T47D (cell line): ENCODE measurements at regions not wholly inside any gene's neighbourhood (a gene's known extent, or its start where the extent isn't known, plus 50 kb on each side); places are given as distances from the start of the nearest gene placed in this dataset.

Experiments
- DNase-seq, 2 experiments: peaks; one replicate each; pipeline versions ENCODE4 v3.0.0 to v3.0.0-alpha.2; 2011 to 2012; ENCODE audit warnings: low read depth in 1 of 2, low spot score in 1 of 2
- JUND ChIP-seq: IDR thresholded peaks from 2 replicates; pipeline ENCODE4 v1.6.1; 2012; ENCODE audit warnings: low read depth
- in situ Hi-C: cut with HindIII; loops from 2 replicates; pipeline ENCODE4 v1.10.0; 2016; ENCODE audit warnings: low sequenced_read_pairs, low pct_unique_long_range_greater_than_20kb

DNA sequence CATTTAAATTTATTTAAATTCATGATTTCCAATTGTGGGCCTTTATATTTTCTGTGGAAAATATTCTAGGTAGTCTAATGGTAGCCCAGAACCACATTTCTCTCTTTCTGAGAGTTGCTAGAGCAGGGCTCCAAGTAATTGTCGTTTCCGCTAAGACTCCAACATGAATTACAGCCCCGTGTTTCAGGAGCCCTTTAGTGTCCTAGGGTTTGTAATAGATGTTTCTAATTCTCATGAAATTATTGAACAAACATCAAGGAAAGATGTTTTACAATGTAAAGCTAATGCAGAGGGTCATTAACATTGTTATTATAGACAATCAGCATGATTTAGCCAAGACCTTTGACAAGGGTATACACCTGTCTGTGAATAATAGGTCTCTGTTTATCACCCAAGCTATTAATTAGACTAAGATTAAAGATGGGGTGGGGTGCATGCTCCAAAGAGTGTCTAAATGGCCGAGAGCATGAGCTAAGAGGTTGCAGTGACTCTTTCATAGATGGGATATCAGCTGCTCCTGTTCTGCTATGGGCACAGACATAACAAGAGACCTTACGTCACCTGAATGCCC, 81.8 kb upstream of the NTM start:
- in situ Hi-C loops = no loop called here
- no peak for DNase-seq
- TF ChIP-seq JUND = no peak

DNA sequence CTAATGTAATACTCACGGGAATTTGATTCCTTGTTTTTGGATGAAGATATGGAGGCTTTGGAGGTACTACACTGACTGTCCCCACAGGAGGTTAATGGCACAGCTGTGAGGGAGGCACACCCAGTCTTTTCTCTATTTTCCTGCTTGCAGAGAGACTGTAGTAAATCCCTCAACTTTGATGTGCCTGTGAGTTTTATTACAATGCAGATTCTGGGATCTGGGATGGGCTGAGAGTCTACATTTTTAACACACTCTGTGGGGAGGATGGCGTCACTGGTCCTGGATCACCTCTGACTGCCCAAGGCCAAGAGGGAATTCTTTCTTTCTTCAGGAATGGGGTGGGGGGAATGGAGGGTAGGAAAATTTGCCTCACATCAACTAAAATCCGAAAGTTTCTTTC, 80.2 kb upstream of the NTM start:
- no peak for DNase-seq
- no peak for TF ChIP-seq JUND
- in situ Hi-C loops = no loop called here

DNA sequence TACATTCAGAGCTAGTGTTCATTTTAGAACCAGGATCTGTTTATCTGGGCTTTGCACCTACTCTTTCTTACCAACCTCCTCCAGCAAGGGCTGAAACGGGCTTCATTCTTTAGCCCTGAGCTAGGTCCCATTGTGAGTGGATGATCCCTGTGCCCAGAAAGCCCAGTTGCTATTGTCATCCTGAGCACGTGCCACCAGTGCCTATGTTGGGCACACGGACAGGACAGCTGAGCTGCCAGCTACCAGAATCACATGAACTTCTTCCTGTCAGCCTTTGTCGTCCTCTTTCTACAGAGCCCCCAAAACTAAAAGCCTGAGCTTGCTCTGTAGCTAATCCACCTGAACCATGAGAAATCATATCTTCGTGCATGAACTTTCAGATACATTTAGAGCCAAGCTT, 74.4 kb upstream of the NTM start:
- in situ Hi-C loops = no loop called here

DNA sequence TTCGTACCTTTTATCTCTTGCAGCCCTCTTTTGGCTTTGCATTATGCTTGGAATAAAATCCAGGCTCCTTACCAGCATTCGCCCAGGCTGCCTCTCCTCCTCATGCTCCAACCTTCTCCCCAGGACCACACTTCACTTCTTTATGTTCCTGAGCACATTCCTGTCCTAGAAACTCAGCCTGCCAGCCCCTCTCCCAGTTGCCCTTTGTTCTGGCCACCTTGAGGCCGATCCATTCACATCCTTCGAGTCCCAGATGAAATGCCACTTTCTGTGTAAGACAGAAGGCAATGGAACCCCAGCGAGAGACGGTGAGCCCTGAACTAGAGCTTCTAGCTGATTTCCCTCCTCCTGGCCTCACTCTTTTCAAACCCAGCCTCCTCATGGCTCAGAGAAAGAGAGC, 73.0 kb upstream of the NTM start:
- TF ChIP-seq JUND = no peak
- DNase-seq = no peak
- in situ Hi-C loops = no loop called here

More for the DNA sequence above, 74.4 kb upstream of the NTM start:
- TF ChIP-seq JUND = no peak
- no peak for DNase-seq

DNA sequence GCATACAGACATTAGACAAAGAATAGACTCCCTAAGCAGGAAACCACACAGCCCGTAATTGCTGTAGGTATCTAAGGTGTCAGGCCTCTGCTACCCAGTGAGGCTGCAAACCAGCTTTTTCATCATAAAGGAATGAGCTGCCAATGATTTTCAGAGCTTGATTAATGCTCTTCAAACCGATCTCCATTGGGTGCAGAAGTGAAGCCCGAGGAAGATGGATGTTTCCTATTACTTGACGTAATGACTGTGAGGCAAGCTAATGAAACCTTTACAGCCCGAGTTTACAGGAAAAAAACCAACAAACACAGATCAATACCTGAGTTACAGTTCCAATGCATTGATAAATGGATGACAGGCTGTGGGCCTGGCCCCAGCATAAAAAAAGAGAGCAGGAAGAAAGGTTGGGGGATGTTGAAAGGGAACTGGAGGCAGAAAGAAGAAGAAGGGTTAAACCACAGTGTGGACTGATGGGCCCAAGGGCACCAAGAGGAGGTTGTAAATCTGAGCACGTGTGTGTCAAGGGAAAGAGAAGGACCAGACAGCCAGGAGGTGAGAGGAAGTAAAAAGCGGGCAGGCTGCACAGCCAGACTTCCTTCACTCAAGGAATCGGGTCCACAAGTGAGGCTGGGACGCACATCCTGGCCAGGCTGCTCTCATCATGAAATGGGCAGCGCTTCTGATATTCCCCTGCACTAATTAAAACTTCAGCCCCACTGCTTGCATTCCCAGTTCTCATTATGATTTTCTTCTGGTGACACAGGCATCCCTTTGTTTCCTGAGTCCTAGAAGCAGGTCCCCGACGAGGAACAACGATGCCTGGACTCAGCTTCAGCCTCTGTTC, 70.6 kb upstream of the NTM start:
- no peak for TF ChIP-seq JUND
- no peak for DNase-seq
- in situ Hi-C loops = no loop called here

DNA sequence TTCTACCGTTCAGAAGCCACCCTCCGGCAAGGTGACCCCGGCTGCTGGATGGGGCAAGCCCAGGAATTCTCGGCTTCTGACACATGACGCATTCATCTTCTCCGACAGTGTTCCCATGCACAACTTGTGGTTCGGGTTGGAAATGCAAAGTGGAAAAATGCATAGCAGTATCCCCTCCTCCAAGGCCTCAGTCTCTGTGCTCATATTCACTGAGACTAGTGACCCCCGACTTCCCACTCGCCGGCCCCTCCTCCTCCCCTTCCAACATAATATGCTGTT, 70.0 kb upstream of the NTM start:
- in situ Hi-C loops = no loop called here
- DNase-seq = no peak
- no peak for TF ChIP-seq JUND

DNA sequence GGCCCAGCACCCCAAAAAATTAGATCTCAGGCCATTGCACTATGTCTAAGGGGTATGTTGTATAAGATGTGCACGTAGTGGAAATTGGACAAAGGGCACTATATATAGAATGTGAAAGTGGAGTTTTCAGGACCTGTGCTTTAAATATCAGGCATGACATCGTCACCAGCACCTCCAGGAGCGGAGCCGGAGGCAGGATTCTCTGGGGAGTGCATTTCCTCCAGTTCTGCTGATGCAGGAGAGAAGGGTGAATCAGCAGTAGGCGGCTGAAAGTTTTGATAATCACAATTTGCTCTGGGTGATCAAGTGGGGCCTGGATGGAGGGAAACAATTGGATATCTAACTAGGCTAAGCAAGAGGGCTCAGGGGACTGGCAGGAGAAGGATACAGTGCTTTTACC, 69.1 kb upstream of the NTM start:
- in situ Hi-C loops = no loop called here
- TF ChIP-seq JUND = no peak
- no peak for DNase-seq

DNA sequence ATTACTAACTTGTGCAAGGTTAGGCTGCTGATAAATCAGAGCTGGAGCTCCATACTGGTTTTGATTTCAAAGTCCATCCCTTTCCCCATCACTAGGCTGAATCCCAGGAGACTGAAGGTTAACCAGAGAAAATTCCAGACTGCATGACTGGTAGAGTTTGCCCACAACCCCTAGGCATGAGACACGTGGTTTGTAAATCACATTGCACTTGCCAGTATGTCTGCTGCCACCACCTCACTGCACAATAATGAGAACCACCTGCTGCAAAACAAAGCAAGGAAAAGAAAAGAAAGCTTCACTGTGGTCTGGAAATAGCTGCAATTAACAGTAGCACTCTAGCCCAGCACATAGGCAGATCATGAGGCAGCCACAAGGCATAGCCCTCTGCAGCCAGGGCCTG, 67.6 kb upstream of the NTM start:
- no peak for DNase-seq
- TF ChIP-seq JUND = no peak
- in situ Hi-C loops = no loop called here

DNA sequence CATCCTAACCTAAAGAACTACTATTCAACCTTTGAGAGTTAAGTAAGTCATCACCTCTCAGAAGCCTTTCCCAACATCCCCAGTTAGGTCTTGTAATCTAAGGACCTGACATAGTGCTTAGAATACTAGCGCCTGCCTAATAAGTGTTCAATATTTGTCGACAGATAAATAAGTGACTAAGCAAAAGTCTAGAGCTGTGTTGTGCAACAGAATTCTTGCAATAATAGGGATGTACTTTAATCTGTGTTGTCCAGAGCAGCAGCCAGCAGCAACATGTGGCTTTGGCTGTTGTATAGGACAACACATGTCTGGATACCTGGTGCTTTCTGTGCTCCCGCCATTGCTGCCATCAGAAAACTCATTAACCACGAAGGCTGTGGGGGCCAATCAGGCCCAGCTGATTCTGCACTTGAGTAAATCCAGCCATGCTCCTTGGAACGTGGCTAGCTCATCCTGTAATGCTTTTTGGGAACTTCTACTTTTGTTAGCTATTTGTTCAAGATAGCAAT, 66.8 kb upstream of the NTM start:
- no peak for TF ChIP-seq JUND
- in situ Hi-C loops = no loop called here
- no peak for DNase-seq

DNA sequence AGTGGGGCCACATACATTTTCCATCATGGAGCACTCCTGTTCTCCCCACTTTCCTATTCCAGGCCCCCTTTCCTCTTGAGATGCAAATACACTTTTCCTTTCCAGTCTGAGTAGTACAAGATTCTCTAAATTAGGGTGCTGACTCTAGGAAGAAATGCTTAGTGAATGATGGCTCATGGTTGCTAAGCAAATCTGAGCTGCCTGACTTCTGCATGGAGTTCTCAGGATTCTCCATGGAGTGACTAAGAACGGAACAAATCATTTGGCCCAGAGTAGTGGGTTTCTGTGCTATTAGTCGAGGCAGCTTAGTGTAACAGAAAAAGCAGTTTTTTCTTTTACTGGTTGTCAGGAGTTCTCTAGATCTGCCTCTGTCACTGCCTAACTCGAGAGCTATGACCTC, 65.4 kb upstream of the NTM start:
- in situ Hi-C loops = no loop called here
- DNase-seq = no peak
- no peak for TF ChIP-seq JUND

DNA sequence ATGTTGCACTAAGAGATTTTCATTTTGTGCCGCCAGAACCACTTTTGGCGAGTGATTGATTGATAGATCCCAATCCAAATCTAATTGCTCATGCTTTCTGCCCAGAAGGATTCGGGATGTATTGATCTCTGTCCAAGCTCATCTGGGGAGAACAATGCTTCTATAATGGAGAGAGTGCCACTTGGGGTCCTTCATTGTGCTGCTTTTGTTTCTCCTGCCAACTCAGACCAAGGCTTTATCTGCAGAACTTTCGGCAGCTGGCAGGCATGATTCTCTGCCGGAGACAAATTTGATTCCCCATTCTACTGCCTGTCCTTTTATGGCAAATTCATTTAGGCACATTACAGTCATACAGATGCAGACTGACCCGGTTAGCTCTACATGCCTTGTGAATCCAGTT, 62.9 kb upstream of the NTM start:
- no peak for TF ChIP-seq JUND
- in situ Hi-C loops = no loop called here
- DNase-seq = no peak

DNA sequence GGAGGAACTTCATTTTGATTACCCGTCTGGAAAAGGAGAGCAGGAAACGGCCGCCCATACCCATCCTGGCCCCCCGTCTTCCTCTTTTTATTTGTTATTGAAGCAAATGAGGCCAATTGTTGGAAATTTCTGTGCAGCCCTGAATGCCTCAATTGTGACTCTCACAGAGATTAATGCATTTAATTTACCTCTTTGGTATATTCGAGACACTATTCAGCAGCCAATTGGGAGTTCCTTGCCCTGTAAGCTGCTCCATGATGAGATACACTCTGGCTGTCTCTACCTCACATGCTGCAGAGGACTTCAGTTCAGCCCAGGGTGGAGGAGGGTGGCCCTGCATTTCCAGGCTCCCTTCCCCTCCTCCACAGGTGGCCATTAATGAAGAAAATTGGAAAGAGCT, 60.6 kb upstream of the NTM start:
- in situ Hi-C loops = no loop called here
- DNase-seq = no peak
- TF ChIP-seq JUND = no peak

DNA sequence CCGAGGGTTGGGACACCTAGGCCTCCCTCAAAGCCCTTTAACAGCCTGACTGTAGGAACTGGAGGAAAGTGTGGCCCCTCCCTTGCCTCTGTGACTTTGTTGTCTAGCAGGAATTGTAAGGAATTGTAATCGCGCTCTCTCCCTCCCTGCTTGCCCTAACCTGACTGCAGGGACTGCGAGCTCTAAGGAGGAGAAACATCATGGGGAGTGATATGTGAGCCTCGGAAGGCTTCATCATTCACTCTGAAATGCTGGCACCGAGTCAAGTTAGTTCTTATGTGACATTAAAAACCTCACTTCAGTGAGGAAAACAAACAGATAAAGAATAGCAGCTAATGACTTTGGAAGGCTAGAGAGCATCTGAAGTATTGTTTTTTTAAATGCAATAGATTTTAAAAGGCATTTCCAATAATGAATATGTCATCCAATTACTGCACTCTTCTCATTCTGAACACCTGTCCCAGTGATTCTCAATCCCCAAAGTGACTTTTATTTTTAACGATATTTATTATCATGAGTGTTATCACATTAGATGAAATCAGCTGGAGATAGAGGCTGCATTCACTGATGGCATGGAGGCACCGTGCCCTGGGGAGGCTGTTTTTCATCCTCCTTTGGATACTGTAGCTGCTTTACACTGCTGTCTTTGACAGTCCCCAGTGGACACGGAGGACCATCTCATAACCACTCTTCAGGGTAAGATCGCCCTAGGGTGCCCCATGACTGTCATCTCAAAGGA, 58.5 kb upstream of the NTM start:
- no peak for DNase-seq
- no peak for TF ChIP-seq JUND
- in situ Hi-C loops = no loop called here
